ENCODE measurements at regions not wholly inside any gene's neighbourhood (a gene's known extent, or its start where the extent isn't known, plus 50 kb on each side); places are given as distances from the start of the nearest gene placed in this dataset.
A peak's percentile ranks its signal among the peaks of the same experiment; 100 is the strongest.

GRCh38 chr14:29999013-29999539, 71.4 kb upstream of the PRKD1 start:
- peak; percentile 18; the same call in 1 of the 2 replicates for TF ChIP-seq CTCF (IDR thresholded peaks at IDR 0.05; ENCODE audit: low read depth, low read length)
- no peak for DNase-seq (ENCODE audit: low read depth, low spot score)
- Histone ChIP-seq H3K4me3 (ENCODE audit: low read depth, low read length) (no peak overlapping the region), H3K27me3 (ENCODE audit: control insufficient read depth, insufficient read depth, low read length) (no peaks in the 10 kb centered on the region), H3K9me3 (ENCODE audit: control insufficient read depth, insufficient read depth, low read length) (no peaks in the 10 kb centered on the region), H3K27ac (ENCODE audit: low read depth, low read length) (no peak overlapping the region)
- ChIA-PET CTCF (interaction anchor here (0.8 kb wide), 2 partner anchors 10 to 450 kb away, joined by 3 read pairs; no protein-coding TSS in a partner anchor), POLR2A (no interaction called here)

GRCh38 chr14:30002859-30003258, 75.2 kb upstream of the PRKD1 start:
- no peak for DNase-seq (ENCODE audit: low read depth, low spot score)
- TF ChIP-seq CTCF (IDR thresholded peaks at IDR 0.05; ENCODE audit: low read depth, low read length) = no peak
- H3K27me3 ChIP-seq (ENCODE audit: control insufficient read depth, insufficient read depth, low read length) = no peaks in the 10 kb centered on the region
- no peak overlapping the region for H3K4me3 ChIP-seq (ENCODE audit: low read depth, low read length)
- H3K27ac ChIP-seq (ENCODE audit: low read depth, low read length) = no peak overlapping the region
- CTCF ChIA-PET = interaction anchor here (1.1 to 2.6 kb wide), 2 partner anchors 211 to 455 kb away, joined by 3 to 10 read pairs; no protein-coding TSS in a partner anchor
- POLR2A ChIA-PET = no interaction called here
- H3K9me3 ChIP-seq (ENCODE audit: control insufficient read depth, insufficient read depth, low read length) = no peaks in the 10 kb centered on the region

GRCh38 chr14:30005114-30005808, 77.6 kb upstream of the PRKD1 start:
- TF ChIP-seq CTCF (IDR thresholded peaks at IDR 0.05; ENCODE audit: low read depth, low read length) = peak; percentile 85
- Histone ChIP-seq H3K4me3 (ENCODE audit: low read depth, low read length) (no peak overlapping the region), H3K9me3 (ENCODE audit: control insufficient read depth, insufficient read depth, low read length) (no peaks in the 10 kb centered on the region), H3K27me3 (ENCODE audit: control insufficient read depth, insufficient read depth, low read length) (no peaks in the 10 kb centered on the region), H3K27ac (ENCODE audit: low read depth, low read length) (no peak overlapping the region)
- ChIA-PET POLR2A (no interaction called here), CTCF (interaction anchor here (0.6 to 2.2 kb wide), 18 partner anchors 9 to 463 kb away, joined by 3 to 43 read pairs (median 4); no protein-coding TSS in a partner anchor)
- peak; percentile 53 for DNase-seq (ENCODE audit: low read depth, low spot score)

- no peak for TF ChIP-seq CTCF (IDR thresholded peaks at IDR 0.05; ENCODE audit: low read depth, low read length)
- Histone ChIP-seq H3K27ac (ENCODE audit: low read depth, low read length) (no peak overlapping the region), H3K27me3 (ENCODE audit: control insufficient read depth, insufficient read depth, low read length) (no peaks in the 10 kb centered on the region), H3K9me3 (ENCODE audit: control insufficient read depth, insufficient read depth, low read length) (no peaks in the 10 kb centered on the region), H3K4me3 (ENCODE audit: low read depth, low read length) (no peak overlapping the region)
- CTCF ChIA-PET = interaction anchor here (0.6 to 2.2 kb wide), 5 partner anchors 20 to 457 kb away, joined by 3 to 43 read pairs (median 5); no protein-coding TSS in a partner anchor
- POLR2A ChIA-PET = no interaction called here
- DNase-seq (ENCODE audit: low read depth, low spot score) = no peak
These were observed 79.0 kb upstream of the PRKD1 start for GRCh38 chr14:30006695-30007094.

GRCh38 chr14:30015489-30015888, 87.8 kb upstream of the PRKD1 start:
- Histone ChIP-seq H3K27me3 (ENCODE audit: control insufficient read depth, insufficient read depth, low read length) (no peaks in the 10 kb centered on the region), H3K27ac (ENCODE audit: low read depth, low read length) (no peak overlapping the region), H3K9me3 (ENCODE audit: control insufficient read depth, insufficient read depth, low read length) (no peaks in the 10 kb centered on the region), H3K4me3 (ENCODE audit: low read depth, low read length) (no peak overlapping the region)
- POLR2A ChIA-PET = no interaction called here
- no peak for TF ChIP-seq CTCF (IDR thresholded peaks at IDR 0.05; ENCODE audit: low read depth, low read length)
- CTCF ChIA-PET = no interaction called here
- DNase-seq (ENCODE audit: low read depth, low spot score) = no peak

All from AG04450 (cell line).